Neural progenitor cell (in vitro differentiated cells): ENCODE measurements at regions not wholly inside any gene's neighbourhood (a gene's known extent, or its start where the extent isn't known, plus 50 kb on each side); places are given as distances from the start of the nearest gene placed in this dataset.

ENCODE experiments used
- DNase-seq: peaks from one replicate; pipeline ENCODE4 v3.0.0-alpha.2; 2016; ENCODE audit warnings: low spot score
- H2AFZ ChIP-seq: fragments of 200-600 bp; sonication (generic); replicated peaks from 2 replicates; pipeline ENCODE4 v1.6.1; 2016; ENCODE audit warnings: antibody characterized with exemption
- H3F3A ChIP-seq: fragments of 200-600 bp; sonication (generic); 2 replicates; pipeline ENCODE4 v1.6.1; 2016; ENCODE audit warnings: antibody characterized with exemption, low read depth
- H3K27ac ChIP-seq: fragments of 200-600 bp; sonication (generic); 2 replicates; pipeline ENCODE4 v1.5.1; 2016; ENCODE audit warnings: mild to moderate bottlenecking
- H3K27me3 ChIP-seq: fragments of 200-600 bp; sonication (generic); 2 replicates; pipeline ENCODE4 v1.6.1; 2016; ENCODE audit warnings: mild to moderate bottlenecking, moderate library complexity
- H3K36me3 ChIP-seq: fragments of 200-600 bp; sonication (generic); 2 replicates; pipeline ENCODE4 v1.5.1; 2016
- H3K4me1 ChIP-seq: fragments of 200-600 bp; sonication (generic); 2 replicates; pipeline ENCODE4 v1.6.1; 2016; ENCODE audit warnings: mixed run types
- H3K4me2 ChIP-seq: fragments of 200-600 bp; sonication (generic); 2 replicates; pipeline ENCODE4 v1.6.1; 2016
- H3K4me3 ChIP-seq: fragments of 200-600 bp; sonication (generic); 2 replicates; pipeline ENCODE4 v1.5.1; 2016
- H3K79me2 ChIP-seq: fragments of 200-600 bp; sonication (generic); 2 replicates; pipeline ENCODE4 v1.6.1; 2016; ENCODE audit warnings: low read depth
- H3K9ac ChIP-seq: fragments of 200-600 bp; sonication (generic); 2 replicates; pipeline ENCODE4 v1.6.1; 2016
- H3K9me3 ChIP-seq: fragments of 200-600 bp; sonication (generic); 2 replicates; pipeline ENCODE4 v1.5.1; 2016; ENCODE audit warnings: low read depth
- H4K20me1 ChIP-seq: fragments of 200-600 bp; sonication (generic); 2 replicates; pipeline ENCODE4 v1.6.1; 2016; ENCODE audit warnings: low read depth
- H3K27ac Mint-ChIP-seq: 3 replicates; pipeline ENCODE4 v1.8.0; 2021; ENCODE audit warnings: mixed read lengths
- H3K27me3 Mint-ChIP-seq: 2 replicates; pipeline ENCODE4 v1.8.0; 2022; ENCODE audit warnings: low read depth, mild to moderate bottlenecking, inconsistent platforms, moderate library complexity, mixed read lengths; ENCODE audit not compliant: insufficient read depth
- H3K36me3 Mint-ChIP-seq: 3 replicates; pipeline ENCODE4 v1.8.0; 2021; ENCODE audit warnings: mixed read lengths
- H3K4me1 Mint-ChIP-seq: 3 replicates; pipeline ENCODE4 v1.8.0; 2021; ENCODE audit warnings: mixed read lengths
- H3K4me3 Mint-ChIP-seq: 3 replicates; pipeline ENCODE4 v1.8.0; 2021; ENCODE audit warnings: mild to moderate bottlenecking, moderate library complexity, mixed read lengths
- H3K9me3 Mint-ChIP-seq: 3 replicates; pipeline ENCODE4 v1.8.0; 2020; ENCODE audit warnings: mixed read lengths
- CTCF ChIP-seq: fragments of 200-600 bp; sonication (generic); IDR thresholded peaks from 2 replicates; pipeline ENCODE4 v1.5.1; 2017; ENCODE audit warnings: antibody characterized with exemption, mild to moderate bottlenecking
- EZH2 ChIP-seq: fragments of 200-600 bp; sonication (generic); IDR thresholded peaks from 2 replicates; pipeline ENCODE4 v1.6.1; 2017; ENCODE audit warnings: antibody characterized with exemption, mild to moderate bottlenecking, moderate library complexity
- EZH2phosphoT487 ChIP-seq: fragments of 200-600 bp; sonication (generic); IDR thresholded peaks from 2 replicates; pipeline ENCODE4 v1.6.1; 2017; ENCODE audit warnings: antibody characterized with exemption

- no peak overlapping the region for H3K27ac Mint-ChIP-seq
- H3K4me1 ChIP-seq, result no peaks in the 10 kb centered on the region
- no peaks in the 10 kb centered on the region for H3K9me3 Mint-ChIP-seq
- H3K4me3 Mint-ChIP-seq, result no peak overlapping the region
- H3K36me3 ChIP-seq, result no peaks in the 10 kb centered on the region
- no peak for DNase-seq
- no peaks in the 10 kb centered on the region for H3K9me3 ChIP-seq
- no peaks in the 10 kb centered on the region for H3K36me3 Mint-ChIP-seq
- H3K27me3 Mint-ChIP-seq, result peaks cover 2% of the 10 kb centered on the region
- H4K20me1 ChIP-seq, result no peaks in the 10 kb centered on the region
- no peak overlapping the region for H3K4me3 ChIP-seq
- H3K27me3 ChIP-seq, result no peaks in the 10 kb centered on the region
- TF ChIP-seq EZH2, result no peak
- no peak for TF ChIP-seq CTCF
- TF ChIP-seq EZH2phosphoT487, result no peak
- no peak overlapping the region for H3K9ac ChIP-seq
- H3K27ac ChIP-seq, result no peak overlapping the region
- no peaks in the 10 kb centered on the region for H3K79me2 ChIP-seq
- no peaks in the 10 kb centered on the region for H3K4me1 Mint-ChIP-seq
- no peak overlapping the region for H3K4me2 ChIP-seq
- no peaks in the 10 kb centered on the region for H3F3A ChIP-seq
- H2AFZ ChIP-seq, result no peak overlapping the region
These were observed 512.6 kb upstream of the FAM241A start for GRCh38 chr4:111632641-111633151.

GRCh38 chr4:111633663-111634266, 511.5 kb upstream of the FAM241A start:
- H3K4me3 ChIP-seq, result no peak overlapping the region
- H3K79me2 ChIP-seq, result no peaks in the 10 kb centered on the region
- H4K20me1 ChIP-seq, result no peaks in the 10 kb centered on the region
- no peaks in the 10 kb centered on the region for H3F3A ChIP-seq
- H3K36me3 ChIP-seq, result no peaks in the 10 kb centered on the region
- no peaks in the 10 kb centered on the region for H3K36me3 Mint-ChIP-seq
- H3K4me2 ChIP-seq, result no peak overlapping the region
- no peak overlapping the region for H3K27ac ChIP-seq
- no peaks in the 10 kb centered on the region for H3K4me1 Mint-ChIP-seq
- no peaks in the 10 kb centered on the region for H3K27me3 ChIP-seq
- no peak overlapping the region for H3K27ac Mint-ChIP-seq
- peaks cover 2% of the 10 kb centered on the region for H3K27me3 Mint-ChIP-seq
- no peaks in the 10 kb centered on the region for H3K9me3 Mint-ChIP-seq
- H3K4me3 Mint-ChIP-seq, result no peak overlapping the region
- H2AFZ ChIP-seq, result no peak overlapping the region
- H3K9ac ChIP-seq, result no peak overlapping the region
- H3K4me1 ChIP-seq, result no peaks in the 10 kb centered on the region
- no peak for DNase-seq
- no peak for TF ChIP-seq EZH2
- no peak for TF ChIP-seq EZH2phosphoT487
- no peak for TF ChIP-seq CTCF
- no peaks in the 10 kb centered on the region for H3K9me3 ChIP-seq

- Histone ChIP-seq H3F3A (no peaks in the 10 kb centered on the region), H2AFZ (no peak overlapping the region), H3K27me3 (no peaks in the 10 kb centered on the region), H3K4me3 (no peak overlapping the region), H3K27ac (no peak overlapping the region), H3K9me3 (no peaks in the 10 kb centered on the region), H4K20me1 (no peaks in the 10 kb centered on the region), H3K79me2 (no peaks in the 10 kb centered on the region), H3K4me2 (no peak overlapping the region), H3K9ac (no peak overlapping the region), H3K36me3 (no peaks in the 10 kb centered on the region), H3K4me1 (no peaks in the 10 kb centered on the region)
- no peak for DNase-seq
- H3K4me3 Mint-ChIP-seq, result no peak overlapping the region
- H3K4me1 Mint-ChIP-seq, result peaks cover 2% of the 10 kb centered on the region
- no peaks in the 10 kb centered on the region for H3K9me3 Mint-ChIP-seq
- no peaks in the 10 kb centered on the region for H3K36me3 Mint-ChIP-seq
- TF ChIP-seq EZH2 (no peak), EZH2phosphoT487 (no peak), CTCF (no peak)
- H3K27me3 Mint-ChIP-seq, result peaks cover 2% of the 10 kb centered on the region
- no peak overlapping the region for H3K27ac Mint-ChIP-seq
These were observed 509.6 kb upstream of the FAM241A start for GRCh38 chr4:111635646-111636045.
